WERI-Rb-1 (cell line): ENCODE measurements at regions not wholly inside any gene's neighbourhood (a gene's known extent, or its start where the extent isn't known, plus 50 kb on each side); places are given as distances from the start of the nearest gene placed in this dataset.
A peak's percentile ranks its signal among the peaks of the same experiment; 100 is the strongest.

Experiments used
- DNase-seq: peaks from one replicate; pipeline ENCODE4 v3.0.0-alpha.2; 2020
- H3K27ac ChIP-seq: fragments of 250-450 bp; sonication (Bioruptor Pico); 2 replicates; pipeline ENCODE4 v1.5.1; 2020; ENCODE audit warnings: mild to moderate bottlenecking, moderate library complexity
- H3K27me3 ChIP-seq: fragments of 250-450 bp; sonication (Bioruptor Pico); 2 replicates; pipeline ENCODE4 v1.5.1; 2021; ENCODE audit warnings: mild to moderate bottlenecking, low read depth, moderate library complexity; ENCODE audit not compliant: insufficient read depth, severe bottlenecking
- H3K36me3 ChIP-seq: fragments of 250-450 bp; sonication (Bioruptor Pico); 2 replicates; pipeline ENCODE4 v1.5.1; 2020; ENCODE audit warnings: mild to moderate bottlenecking, moderate library complexity
- H3K4me3 ChIP-seq: 2 replicates; pipeline ENCODE4 v1.5.1; 2011; ENCODE audit warnings: low read depth, mild to moderate bottlenecking, control low read depth, low read length
- H3K9me3 ChIP-seq: fragments of 250-450 bp; sonication (Bioruptor Pico); 2 replicates; pipeline ENCODE4 v1.5.1; 2021; ENCODE audit warnings: mild to moderate bottlenecking, moderate library complexity; ENCODE audit not compliant: severe bottlenecking
- CTCF ChIP-seq: IDR thresholded peaks from 2 replicates; pipeline ENCODE4 v1.5.1; 2011; ENCODE audit warnings: low read depth, mild to moderate bottlenecking, control low read depth, inconsistent platforms, low read length

GRCh38 chr13:97133554-97133953 lies 88.6 kb upstream of the MBNL2 start:
- no peak overlapping the region for H3K4me3 ChIP-seq
- H3K27me3 ChIP-seq = no peaks in the 10 kb centered on the region
- no peaks in the 10 kb centered on the region for H3K36me3 ChIP-seq
- no peaks in the 10 kb centered on the region for H3K9me3 ChIP-seq
- no peak for TF ChIP-seq CTCF
- no peak overlapping the region for H3K27ac ChIP-seq
- no peak for DNase-seq

- H3K27ac ChIP-seq = no peak overlapping the region
- no peaks in the 10 kb centered on the region for H3K9me3 ChIP-seq
- H3K4me3 ChIP-seq = no peak overlapping the region
- H3K36me3 ChIP-seq = no peaks in the 10 kb centered on the region
- no peak for DNase-seq
- no peaks in the 10 kb centered on the region for H3K27me3 ChIP-seq
- no peak for TF ChIP-seq CTCF
Observed at GRCh38 chr13:97133955-97134354, 88.2 kb upstream of the MBNL2 start.

- no peak for TF ChIP-seq CTCF
- Histone ChIP-seq H3K4me3 (no peak overlapping the region), H3K27ac (no peak overlapping the region), H3K9me3 (no peaks in the 10 kb centered on the region), H3K27me3 (no peaks in the 10 kb centered on the region), H3K36me3 (no peaks in the 10 kb centered on the region)
- no peak for DNase-seq
Observed at GRCh38 chr13:97134364-97135095, 87.6 kb upstream of the MBNL2 start.

- no peaks in the 10 kb centered on the region for H3K36me3 ChIP-seq
- no peak for TF ChIP-seq CTCF
- DNase-seq = peak; percentile 30
- no peak overlapping the region for H3K27ac ChIP-seq
- no peaks in the 10 kb centered on the region for H3K27me3 ChIP-seq
- H3K9me3 ChIP-seq = no peaks in the 10 kb centered on the region
- no peak overlapping the region for H3K4me3 ChIP-seq
Observed at GRCh38 chr13:97135883-97136282, 86.2 kb upstream of the MBNL2 start.

- no peak overlapping the region for H3K27ac ChIP-seq
- H3K36me3 ChIP-seq = no peaks in the 10 kb centered on the region
- no peak for TF ChIP-seq CTCF
- H3K4me3 ChIP-seq = no peak overlapping the region
- H3K9me3 ChIP-seq = no peaks in the 10 kb centered on the region
- no peaks in the 10 kb centered on the region for H3K27me3 ChIP-seq
- DNase-seq = no peak
Observed at GRCh38 chr13:97136418-97136817, 85.7 kb upstream of the MBNL2 start.

GRCh38 chr13:97139691-97140090 lies 82.4 kb upstream of the MBNL2 start:
- H3K27ac ChIP-seq = no peak overlapping the region
- H3K9me3 ChIP-seq = no peaks in the 10 kb centered on the region
- H3K27me3 ChIP-seq = no peaks in the 10 kb centered on the region
- TF ChIP-seq CTCF = no peak
- no peaks in the 10 kb centered on the region for H3K36me3 ChIP-seq
- DNase-seq = no peak
- no peak overlapping the region for H3K4me3 ChIP-seq
